Body of pancreas (tissue), 4 donors: ENCODE measurements at regions not wholly inside any gene's neighbourhood (a gene's known extent, or its start where the extent isn't known, plus 50 kb on each side); places are given as distances from the start of the nearest gene placed in this dataset.

Experiments
- CTCF ChIP-seq, 7 experiments: fragments of 450-650 bp in 4 of 7; fragments of 200-600 bp in 3 of 7; sonication (generic) in 3 of 7; IDR thresholded peaks; one replicate each; pipeline ENCODE4 v1.5.1; 2016 to 2019; ENCODE audit warnings: antibody characterized with exemption in 7 of 7
- POLR2A ChIP-seq, 3 donors: fragments of 450-650 bp; IDR thresholded peaks; one replicate each; pipeline ENCODE4 v1.6.1; 2016; ENCODE audit warnings: antibody characterized with exemption in 3 of 3, mild to moderate bottlenecking in 2 of 3

GRCh38 chr3:118408431-118408830 is 626.2 kb downstream of the IGSF11 start:
- TF ChIP-seq CTCF (IDR thresholded peaks at IDR 0.05) (no peak), POLR2A (IDR thresholded peaks at IDR 0.05) (no peak)
